Colonic mucosa (tissue), 4 donors: ENCODE measurements at regions not wholly inside any gene's neighbourhood (a gene's known extent, or its start where the extent isn't known, plus 50 kb on each side); places are given as distances from the start of the nearest gene placed in this dataset.

ENCODE experiments used
- DNase-seq: peaks from one replicate; pipeline ENCODE4 v3.0.0-alpha.2; 2020
- H3K27ac ChIP-seq: fragments of 200-600 bp; one replicate; pipeline ENCODE4 v1.8.0; 2021
- H3K27me3 ChIP-seq: fragments of 200-600 bp; one replicate; pipeline ENCODE4 v1.8.0; 2021
- H3K36me3 ChIP-seq: fragments of 200-600 bp; one replicate; pipeline ENCODE4 v1.8.0; 2021
- H3K4me1 ChIP-seq: fragments of 200-600 bp; one replicate; pipeline ENCODE4 v1.8.0; 2021; ENCODE audit warnings: mild to moderate bottlenecking
- H3K4me3 ChIP-seq: fragments of 200-600 bp; one replicate; pipeline ENCODE4 v1.8.0; 2021
- H3K9ac ChIP-seq, 2 donors: one replicate each; pipeline ENCODE4 v1.7.0; 2013; ENCODE audit warnings: control low read depth in 2 of 2, low read depth in 2 of 2, low read length in 2 of 2
- H3K9me3 ChIP-seq: fragments of 200-600 bp; one replicate; pipeline ENCODE4 v1.8.0; 2021
- CTCF ChIP-seq: fragments of 200-600 bp; IDR thresholded peaks from one replicate; pipeline ENCODE4 v1.8.0; 2022; ENCODE audit warnings: antibody characterized with exemption, mild to moderate bottlenecking
- intact Hi-C: fragments of 100-400 bp; cut with DNase I; formaldehyde crosslinking; loops from one replicate; pipeline ENCODE4 v1.14.1; 2022
- donor health status: healthy.
- donor health status: DM: no; HTN: no; CAD: no.
- donor health status: DM: no; HTN: no; CAD: no.

- Histone ChIP-seq H3K4me1 (no peaks in the 10 kb centered on the region), H3K9ac (no peak overlapping the region), H3K27ac (no peak overlapping the region), H3K4me3 (no peak overlapping the region), H3K36me3 (no peaks in the 10 kb centered on the region), H3K27me3 (no peaks in the 10 kb centered on the region), H3K9me3 (no peaks in the 10 kb centered on the region)
- intact Hi-C loops, result loop anchor here (5.0 to 10.0 kb wide), 3 partner anchors 121 to 691 kb away; partner anchors contain the start of gene RASGRP1
- TF ChIP-seq CTCF, result no peak
- no peak for DNase-seq
Measured at GRCh38 chr15:38682861-38683260, 118.2 kb upstream of the RASGRP1 start.

GRCh38 chr15:38683382-38684242 is 119.0 kb upstream of the RASGRP1 start:
- no peak overlapping the region for H3K4me3 ChIP-seq
- H3K36me3 ChIP-seq, result no peaks in the 10 kb centered on the region
- peak overlapping the region in 1 of 2 donors; percentile 18 for H3K9ac ChIP-seq
- no peaks in the 10 kb centered on the region for H3K27me3 ChIP-seq
- no peak overlapping the region for H3K27ac ChIP-seq
- peak; percentile 70 for TF ChIP-seq CTCF
- intact Hi-C loops, result loop anchor here (5.0 to 10.0 kb wide), 3 partner anchors 121 to 691 kb away; partner anchors contain the start of gene RASGRP1
- H3K4me1 ChIP-seq, result no peaks in the 10 kb centered on the region
- no peaks in the 10 kb centered on the region for H3K9me3 ChIP-seq
- peak; percentile 65 for DNase-seq

GRCh38 chr15:38684440-38685010 is 119.9 kb upstream of the RASGRP1 start:
- Histone ChIP-seq H3K9ac (no peak overlapping the region), H3K27ac (no peak overlapping the region), H3K27me3 (no peaks in the 10 kb centered on the region), H3K4me1 (no peaks in the 10 kb centered on the region), H3K9me3 (no peaks in the 10 kb centered on the region), H3K4me3 (no peak overlapping the region), H3K36me3 (no peaks in the 10 kb centered on the region)
- TF ChIP-seq CTCF, result no peak
- DNase-seq, result no peak
- intact Hi-C loops, result loop anchor here (5.0 to 10.0 kb wide), 4 partner anchors 122 to 692 kb away; partner anchors contain the start of gene RASGRP1

GRCh38 chr15:38685686-38686339 is 121.2 kb upstream of the RASGRP1 start:
- no peaks in the 10 kb centered on the region for H3K9me3 ChIP-seq
- H3K27ac ChIP-seq, result no peak overlapping the region
- intact Hi-C loops, result loop anchor here (5.0 to 10.0 kb wide), 2 partner anchors 211 to 244 kb away; no protein-coding TSS in a partner anchor
- H3K4me3 ChIP-seq, result no peak overlapping the region
- H3K27me3 ChIP-seq, result no peaks in the 10 kb centered on the region
- H3K9ac ChIP-seq, result no peak overlapping the region
- no peak for TF ChIP-seq CTCF
- no peaks in the 10 kb centered on the region for H3K36me3 ChIP-seq
- no peak for DNase-seq
- H3K4me1 ChIP-seq, result no peaks in the 10 kb centered on the region

GRCh38 chr15:38687340-38687739 is 122.7 kb upstream of the RASGRP1 start:
- Histone ChIP-seq H3K9ac (no peak overlapping the region), H3K4me3 (no peak overlapping the region), H3K9me3 (no peaks in the 10 kb centered on the region), H3K27me3 (no peaks in the 10 kb centered on the region), H3K27ac (no peak overlapping the region), H3K36me3 (no peaks in the 10 kb centered on the region), H3K4me1 (no peaks in the 10 kb centered on the region)
- no peak for DNase-seq
- TF ChIP-seq CTCF, result no peak
- intact Hi-C loops, result loop anchor here (5.0 to 10.0 kb wide), 2 partner anchors 213 to 245 kb away; no protein-coding TSS in a partner anchor
